Activated naive CD4-positive, alpha-beta T cell treated with anti-CD3 and anti-CD28 coated beads for 36 hours (primary cell): ENCODE measurements at regions not wholly inside any gene's neighbourhood (a gene's known extent, or its start where the extent isn't known, plus 50 kb on each side); places are given as distances from the start of the nearest gene placed in this dataset.

Experiments used
- CTCF ChIA-PET: fragments of 350-600 bp; sonication (Branson Sonifier 250); formaldehyde crosslinking; loops from one replicate; lab custom pipeline; 2021; ENCODE audit warnings: antibody characterized with exemption; lab: Charles Lee
- DNase-seq: peaks from one replicate; pipeline ENCODE4 v3.0.0-alpha.2; 2020
- H3K27ac Mint-ChIP-seq: one replicate; pipeline ENCODE4 v1.8.0; 2021; ENCODE audit warnings: mild to moderate bottlenecking, mixed read lengths
- H3K27me3 Mint-ChIP-seq: one replicate; pipeline ENCODE4 v1.8.0; 2021; ENCODE audit warnings: low read depth, mixed read lengths
- H3K36me3 Mint-ChIP-seq: one replicate; pipeline ENCODE4 v1.8.0; 2021; ENCODE audit warnings: low read depth, mixed read lengths
- H3K4me1 Mint-ChIP-seq: one replicate; pipeline ENCODE4 v1.8.0; 2021; ENCODE audit warnings: low read depth, mixed read lengths
- H3K4me3 Mint-ChIP-seq: one replicate; pipeline ENCODE4 v1.8.0; 2021; ENCODE audit warnings: mild to moderate bottlenecking, moderate library complexity, mixed read lengths
- H3K9me3 Mint-ChIP-seq: one replicate; pipeline ENCODE4 v1.8.0; 2021; ENCODE audit warnings: mixed read lengths
- intact Hi-C: fragments of 100-400 bp; cut with micrococcal nuclease; formaldehyde crosslinking; loops from one replicate; pipeline ENCODE4 v1.15.1; 2023

DNA sequence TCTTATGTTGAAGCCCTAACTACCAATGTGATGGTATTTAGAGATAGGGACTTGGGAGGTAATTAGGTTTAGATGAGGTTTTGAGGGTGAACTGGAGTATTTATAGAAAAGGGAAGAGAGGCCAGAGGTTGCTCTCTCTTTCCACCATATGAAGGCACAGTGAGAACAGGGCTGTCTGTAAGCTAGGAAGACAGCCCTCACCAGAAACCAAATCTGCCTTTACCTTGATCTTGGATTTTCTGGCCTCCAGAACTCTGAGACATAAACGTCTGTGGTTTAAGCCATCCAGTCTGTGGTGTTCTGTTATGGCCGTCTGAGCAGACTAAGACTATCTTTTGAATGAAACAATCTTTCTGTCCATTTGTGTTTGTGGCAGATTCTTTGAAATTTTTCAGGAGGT lies 223.7 kb downstream of the PDHA2 start:
- Mint-ChIP-seq H3K36me3 (no peaks in the 10 kb centered on the region), H3K27ac (no peak overlapping the region), H3K4me3 (no peak overlapping the region), H3K9me3 (no peaks in the 10 kb centered on the region), H3K27me3 (no peaks in the 10 kb centered on the region), H3K4me1 (no peaks in the 10 kb centered on the region)
- DNase-seq = no peak
- CTCF ChIA-PET = no interaction called here
- intact Hi-C loops = no loop called here

DNA sequence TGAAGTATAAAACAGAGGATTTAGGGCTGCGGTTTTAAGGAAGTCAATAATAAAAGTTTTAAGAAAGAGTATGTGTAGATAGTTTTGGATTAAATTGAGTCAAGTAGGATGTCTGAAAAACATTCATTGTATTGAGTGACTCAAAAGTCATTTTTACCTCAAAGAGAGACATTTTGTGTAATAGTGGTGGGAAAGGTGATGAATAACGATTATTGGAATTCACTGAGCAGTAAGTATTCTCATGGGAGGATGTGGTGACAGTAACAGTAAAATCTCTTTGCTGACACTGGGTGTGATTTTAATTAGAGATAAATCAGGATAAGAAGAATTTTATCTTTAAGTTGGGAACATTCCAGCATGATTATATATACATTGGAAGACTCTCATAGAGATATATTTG lies 233.6 kb downstream of the PDHA2 start:
- Mint-ChIP-seq H3K36me3 (no peaks in the 10 kb centered on the region), H3K27ac (no peak overlapping the region), H3K9me3 (no peaks in the 10 kb centered on the region), H3K4me1 (no peaks in the 10 kb centered on the region), H3K4me3 (no peak overlapping the region), H3K27me3 (no peaks in the 10 kb centered on the region)
- CTCF ChIA-PET = no interaction called here
- intact Hi-C loops = no loop called here
- no peak for DNase-seq

DNA sequence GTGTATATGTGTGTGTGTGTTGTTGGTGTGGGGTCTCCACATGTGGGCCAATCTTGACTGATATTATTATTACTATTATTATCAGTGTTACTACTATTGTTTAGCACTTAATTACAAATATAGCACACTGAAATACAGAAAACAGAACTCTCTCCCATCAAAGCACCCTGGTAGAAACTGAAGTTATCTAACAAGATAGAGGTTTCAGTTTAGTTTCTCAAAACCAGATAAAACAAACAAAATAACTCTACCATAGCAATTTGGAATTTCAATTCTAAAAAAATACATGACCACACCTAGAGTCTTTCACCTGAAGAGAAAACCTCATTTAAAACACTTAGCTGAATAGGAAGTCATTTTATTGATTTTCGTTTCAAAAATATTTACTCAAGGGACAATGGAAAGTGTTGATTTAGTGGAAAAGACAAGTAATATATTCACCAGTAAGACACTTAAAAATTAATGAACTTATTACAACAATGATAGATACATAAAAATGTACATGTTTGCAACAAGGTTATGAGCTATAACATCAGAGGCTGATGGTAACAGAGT lies 252.3 kb downstream of the PDHA2 start:
- H3K9me3 Mint-ChIP-seq = peaks cover 1% of the 10 kb centered on the region
- no peaks in the 10 kb centered on the region for H3K4me1 Mint-ChIP-seq
- H3K4me3 Mint-ChIP-seq = no peak overlapping the region
- no peaks in the 10 kb centered on the region for H3K27me3 Mint-ChIP-seq
- DNase-seq = no peak
- H3K36me3 Mint-ChIP-seq = no peaks in the 10 kb centered on the region
- intact Hi-C loops = no loop called here
- CTCF ChIA-PET = no interaction called here
- H3K27ac Mint-ChIP-seq = no peak overlapping the region

DNA sequence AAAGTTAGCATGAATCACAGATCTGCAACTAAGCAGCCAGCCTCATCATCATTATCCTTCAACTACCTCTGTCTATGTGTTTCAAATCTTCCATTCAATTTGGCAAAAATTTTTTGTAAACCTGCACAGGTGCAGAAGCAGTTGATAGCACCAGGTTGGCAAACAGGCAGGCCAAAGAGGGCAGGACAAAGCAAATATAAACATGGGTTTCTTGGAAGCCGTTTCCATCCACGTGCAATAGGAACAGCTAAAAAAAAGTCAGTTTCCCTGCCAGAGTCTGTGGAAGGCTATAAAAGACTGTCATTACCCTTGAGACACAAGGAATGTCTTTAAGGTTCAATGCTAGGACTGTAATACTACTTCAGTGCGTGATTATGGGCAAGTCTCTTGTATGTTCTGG lies 253.2 kb downstream of the PDHA2 start:
- no peaks in the 10 kb centered on the region for H3K4me1 Mint-ChIP-seq

DNA sequence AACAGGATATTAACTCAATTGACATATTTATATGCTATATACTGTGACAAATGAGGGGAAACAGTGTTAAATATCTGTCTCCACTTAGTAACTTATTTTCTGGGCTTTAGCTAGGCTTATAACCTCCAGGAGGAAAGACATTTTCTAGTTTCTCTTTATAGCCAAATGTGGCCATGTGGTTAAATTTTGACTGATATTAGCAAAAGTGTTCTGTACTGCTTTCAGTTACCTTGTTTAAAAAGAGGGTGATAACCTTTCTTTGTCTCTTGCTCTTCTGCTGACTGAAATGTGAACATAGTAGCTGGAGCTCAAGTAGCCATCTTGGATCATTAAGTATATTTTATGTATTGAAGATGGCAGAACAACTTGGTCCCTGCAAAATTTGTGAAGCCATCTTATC lies 253.7 kb downstream of the PDHA2 start:
- Mint-ChIP-seq H3K9me3 (no peaks in the 10 kb centered on the region), H3K4me1 (no peaks in the 10 kb centered on the region), H3K4me3 (no peak overlapping the region), H3K27me3 (no peaks in the 10 kb centered on the region), H3K36me3 (no peaks in the 10 kb centered on the region), H3K27ac (no peak overlapping the region)
- intact Hi-C loops = no loop called here
- no peak for DNase-seq
- CTCF ChIA-PET = no interaction called here

More for the DNA sequence above, 253.2 kb downstream of the PDHA2 start:
- H3K9me3 Mint-ChIP-seq = no peaks in the 10 kb centered on the region
- intact Hi-C loops = no loop called here
- CTCF ChIA-PET = no interaction called here
- no peaks in the 10 kb centered on the region for H3K27me3 Mint-ChIP-seq
- no peak for DNase-seq
- no peak overlapping the region for H3K4me3 Mint-ChIP-seq
- no peak overlapping the region for H3K27ac Mint-ChIP-seq
- H3K36me3 Mint-ChIP-seq = no peaks in the 10 kb centered on the region

DNA sequence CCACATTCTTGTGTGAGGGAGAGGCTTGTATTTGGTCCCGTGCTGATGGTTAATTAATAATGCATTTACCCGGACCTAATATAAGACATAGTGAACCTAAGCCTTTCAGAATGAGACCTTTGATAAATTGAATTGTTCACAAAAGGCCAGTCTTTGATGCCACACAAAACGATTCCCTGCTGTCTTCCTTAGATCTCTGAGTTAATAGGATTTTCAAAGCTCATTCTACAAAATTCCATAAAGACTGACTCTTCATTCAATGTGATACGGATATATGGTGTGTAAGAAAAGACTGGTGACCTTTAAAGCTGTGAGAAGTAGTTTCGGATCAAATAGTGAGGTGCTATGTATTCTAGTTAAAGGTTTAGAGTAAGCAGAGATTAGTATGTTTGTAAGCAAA lies 254.3 kb downstream of the PDHA2 start:
- Mint-ChIP-seq H3K27me3 (no peaks in the 10 kb centered on the region), H3K4me3 (no peak overlapping the region), H3K27ac (no peak overlapping the region), H3K36me3 (no peaks in the 10 kb centered on the region), H3K4me1 (no peaks in the 10 kb centered on the region), H3K9me3 (no peaks in the 10 kb centered on the region)
- CTCF ChIA-PET = no interaction called here
- no peak for DNase-seq
- intact Hi-C loops = no loop called here

DNA sequence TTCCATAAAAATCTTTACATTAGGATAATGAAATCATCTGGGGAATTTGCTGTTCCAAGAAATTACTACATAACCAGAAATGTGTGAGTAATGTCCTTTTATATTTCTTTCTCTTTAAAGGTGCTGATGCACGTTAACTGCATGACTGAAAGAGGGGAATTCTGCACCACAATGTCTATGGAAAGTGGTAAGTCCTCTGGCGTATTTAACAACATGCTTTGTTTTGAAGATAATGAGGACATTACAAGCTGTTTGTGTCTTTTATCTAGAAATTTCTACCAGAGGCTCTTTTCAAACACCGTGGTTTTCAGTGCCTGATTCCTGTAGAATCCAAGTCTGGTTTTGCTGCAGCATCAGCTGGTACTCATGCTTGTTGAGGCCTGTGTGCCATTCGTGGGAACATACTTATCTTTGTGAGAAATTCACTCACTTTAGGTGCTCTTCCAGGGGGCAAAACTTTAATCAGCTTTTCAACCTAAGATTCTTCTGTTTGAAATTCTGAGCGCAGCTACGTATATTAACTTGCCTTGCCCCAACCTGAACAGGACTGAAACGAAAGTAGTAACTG lies 257.2 kb downstream of the PDHA2 start:
- H3K4me1 Mint-ChIP-seq = no peaks in the 10 kb centered on the region
- intact Hi-C loops = no loop called here
- H3K27ac Mint-ChIP-seq = no peak overlapping the region
- CTCF ChIA-PET = no interaction called here
- H3K36me3 Mint-ChIP-seq = no peaks in the 10 kb centered on the region
- no peaks in the 10 kb centered on the region for H3K9me3 Mint-ChIP-seq
- no peak for DNase-seq
- no peak overlapping the region for H3K4me3 Mint-ChIP-seq
- H3K27me3 Mint-ChIP-seq = no peaks in the 10 kb centered on the region

DNA sequence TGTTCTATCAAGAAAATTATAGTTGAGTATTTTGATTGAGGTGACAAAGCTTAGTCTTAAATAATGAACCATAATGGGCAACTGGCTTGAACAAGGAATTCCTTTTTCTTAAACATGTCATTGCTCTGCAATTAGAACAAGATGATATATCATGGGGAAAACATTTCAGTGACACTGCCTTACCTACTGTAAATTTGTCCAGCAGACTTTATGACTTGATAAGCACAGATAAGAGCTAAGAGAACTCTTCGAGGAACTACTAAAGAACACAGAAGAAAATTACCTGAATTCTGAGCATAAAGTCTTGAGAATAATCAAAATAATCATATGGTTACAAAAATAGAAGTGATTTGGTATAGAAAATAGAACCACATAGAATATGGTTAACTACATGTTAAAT lies 257.8 kb downstream of the PDHA2 start:
- H3K27me3 Mint-ChIP-seq = no peaks in the 10 kb centered on the region
- H3K36me3 Mint-ChIP-seq = no peaks in the 10 kb centered on the region
- no peak for DNase-seq
- H3K4me3 Mint-ChIP-seq = no peak overlapping the region
- CTCF ChIA-PET = no interaction called here
- intact Hi-C loops = no loop called here
- H3K4me1 Mint-ChIP-seq = no peaks in the 10 kb centered on the region
- H3K27ac Mint-ChIP-seq = no peak overlapping the region
- no peaks in the 10 kb centered on the region for H3K9me3 Mint-ChIP-seq

DNA sequence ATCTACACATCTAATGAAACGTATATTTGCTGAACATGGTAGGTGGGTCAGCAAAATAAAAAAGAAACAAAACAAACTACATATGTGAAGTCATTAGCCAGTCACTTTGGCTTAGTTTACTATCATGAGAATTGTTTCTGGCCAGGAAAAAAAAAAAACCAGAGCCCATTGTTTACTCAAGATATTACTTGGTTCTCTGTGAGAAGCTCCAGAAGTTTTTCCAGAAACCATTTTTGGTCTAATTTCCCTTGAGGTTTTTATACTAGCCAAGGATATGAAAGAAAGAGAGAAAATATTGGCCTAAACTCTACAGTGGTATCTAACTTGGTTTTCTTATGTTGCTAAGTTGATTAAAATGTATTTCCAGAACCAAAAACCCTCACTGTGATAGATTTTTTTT lies 259.1 kb downstream of the PDHA2 start:
- H3K4me3 Mint-ChIP-seq = no peak overlapping the region
- CTCF ChIA-PET = interaction anchor here (0.7 kb wide), 1 partner anchor 458 kb away, joined by 3 read pairs; no protein-coding TSS in a partner anchor
- intact Hi-C loops = no loop called here
- no peaks in the 10 kb centered on the region for H3K36me3 Mint-ChIP-seq
- no peaks in the 10 kb centered on the region for H3K27me3 Mint-ChIP-seq
- H3K4me1 Mint-ChIP-seq = no peaks in the 10 kb centered on the region
- no peak for DNase-seq
- H3K9me3 Mint-ChIP-seq = no peaks in the 10 kb centered on the region
- no peak overlapping the region for H3K27ac Mint-ChIP-seq

DNA sequence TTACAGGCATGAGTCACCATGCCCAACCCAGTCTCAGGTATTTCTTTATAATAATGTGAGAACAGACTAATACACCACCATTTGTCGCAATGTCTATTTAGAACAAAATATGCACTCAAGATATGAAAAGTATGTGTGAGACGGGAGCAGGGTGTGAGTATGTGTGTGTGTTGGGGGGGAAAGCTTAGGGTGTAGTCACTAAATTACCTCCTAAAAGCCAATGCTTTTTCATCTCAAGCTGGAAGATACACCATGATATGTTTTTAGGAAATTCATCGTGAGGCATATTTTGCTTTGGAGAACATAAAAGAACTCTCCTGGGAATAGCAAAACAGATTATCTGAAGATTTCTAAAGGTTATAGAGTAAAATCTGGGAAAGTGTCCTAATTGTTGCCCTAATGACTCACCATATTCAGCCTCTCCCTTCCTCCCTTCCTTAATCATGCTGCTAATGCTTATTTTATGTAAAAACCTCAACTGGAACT lies 262.7 kb downstream of the PDHA2 start:
- H3K9me3 Mint-ChIP-seq = no peaks in the 10 kb centered on the region
- CTCF ChIA-PET = no interaction called here
- no peak overlapping the region for H3K4me3 Mint-ChIP-seq
- H3K4me1 Mint-ChIP-seq = no peaks in the 10 kb centered on the region
- H3K36me3 Mint-ChIP-seq = no peaks in the 10 kb centered on the region
- intact Hi-C loops = no loop called here
- DNase-seq = no peak
- H3K27ac Mint-ChIP-seq = no peak overlapping the region
- H3K27me3 Mint-ChIP-seq = no peaks in the 10 kb centered on the region

DNA sequence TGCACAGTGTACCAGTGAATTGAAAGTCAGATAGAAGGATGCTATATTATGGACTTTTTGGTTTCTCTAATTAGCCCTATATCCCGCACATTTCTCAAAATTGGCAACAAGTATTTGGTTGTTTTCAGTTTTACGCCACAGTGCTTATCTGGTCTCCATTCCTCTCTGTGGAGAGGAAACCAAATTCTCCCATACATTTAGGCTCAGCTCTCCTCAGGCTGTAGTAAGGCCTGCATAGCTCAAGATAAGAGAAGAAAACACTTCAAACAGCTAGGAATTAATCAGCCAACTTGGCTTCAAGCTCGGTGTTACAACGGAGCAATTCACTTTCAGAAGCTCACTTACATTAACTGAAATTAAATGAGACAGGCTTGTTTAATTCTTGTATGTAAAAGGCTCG lies 263.2 kb downstream of the PDHA2 start:
- intact Hi-C loops = no loop called here
- Mint-ChIP-seq H3K36me3 (no peaks in the 10 kb centered on the region), H3K4me1 (no peaks in the 10 kb centered on the region), H3K9me3 (peaks cover 4% of the 10 kb centered on the region), H3K27me3 (no peaks in the 10 kb centered on the region), H3K4me3 (no peak overlapping the region), H3K27ac (no peak overlapping the region)
- DNase-seq = no peak
- CTCF ChIA-PET = no interaction called here

DNA sequence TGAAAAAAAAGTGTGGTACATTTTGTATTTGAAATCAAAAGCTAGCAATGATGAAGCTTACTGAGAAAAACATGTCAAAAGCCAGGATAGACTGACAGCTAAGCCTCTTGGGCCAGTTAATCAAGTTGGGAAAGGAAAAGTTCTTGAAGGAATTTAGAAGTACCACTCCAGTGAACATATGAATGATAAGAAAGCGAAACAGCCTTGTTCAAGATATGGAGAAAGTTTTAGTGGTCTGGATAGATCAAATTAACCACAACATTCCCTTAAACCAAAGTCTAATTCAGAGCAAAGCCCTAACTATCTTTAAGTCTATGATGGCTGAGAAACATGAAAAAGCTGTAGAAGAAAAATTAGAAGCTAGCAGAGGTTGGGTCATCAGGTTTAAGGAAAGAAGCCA lies 268.3 kb downstream of the PDHA2 start:
- Mint-ChIP-seq H3K4me3 (no peak overlapping the region), H3K27ac (no peak overlapping the region), H3K4me1 (no peaks in the 10 kb centered on the region), H3K27me3 (no peaks in the 10 kb centered on the region), H3K9me3 (peaks cover 4% of the 10 kb centered on the region), H3K36me3 (no peaks in the 10 kb centered on the region)
- intact Hi-C loops = no loop called here
- no peak for DNase-seq
- CTCF ChIA-PET = no interaction called here

DNA sequence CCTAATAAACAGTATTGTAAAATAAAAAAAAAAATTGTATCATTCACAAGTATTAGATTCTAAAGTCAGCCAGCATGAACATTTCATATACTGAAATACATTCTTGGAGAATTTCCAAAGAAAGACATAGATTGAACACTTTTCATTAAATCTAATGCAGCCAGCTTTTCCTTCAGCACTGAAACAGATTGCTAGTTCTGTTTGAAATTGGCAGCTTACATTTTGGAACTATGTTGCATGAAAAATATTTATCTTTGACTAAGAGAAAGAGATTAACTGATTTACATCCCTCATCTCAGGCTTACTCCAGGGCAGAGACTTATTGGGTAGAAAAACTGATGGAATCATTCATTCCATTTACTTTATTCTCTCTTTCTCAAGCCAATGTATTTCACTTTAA lies 272.7 kb downstream of the PDHA2 start:
- Mint-ChIP-seq H3K9me3 (peaks cover 4% of the 10 kb centered on the region), H3K27me3 (no peaks in the 10 kb centered on the region), H3K4me1 (no peaks in the 10 kb centered on the region), H3K27ac (no peak overlapping the region), H3K36me3 (no peaks in the 10 kb centered on the region), H3K4me3 (no peak overlapping the region)
- CTCF ChIA-PET = interaction anchor here (0.7 kb wide), 1 partner anchor 165 kb away, joined by 3 read pairs; no protein-coding TSS in a partner anchor
- intact Hi-C loops = no loop called here
- DNase-seq = no peak
